Testis (tissue), 2 donors: ENCODE measurements at regions not wholly inside any gene's neighbourhood (a gene's known extent, or its start where the extent isn't known, plus 50 kb on each side); places are given as distances from the start of the nearest gene placed in this dataset.
"Not testable (repeated sequence)": the region's sequence is repeated elsewhere in the genome, so short reads cannot be mapped to it uniquely, and the experiment has no call there.

Source experiments
- DNase-seq: peaks from one replicate; pipeline ENCODE4 v3.0.0-alpha.2; 2019
- H3K27ac ChIP-seq, 2 donors: fragments of 200-600 bp; sonication (generic); one replicate each; pipeline ENCODE4 v1.5.1; 2019
- H3K27me3 ChIP-seq: fragments of 200-600 bp; sonication (generic); one replicate; pipeline ENCODE4 v1.5.1; 2019
- H3K36me3 ChIP-seq: fragments of 200-600 bp; sonication (generic); one replicate; pipeline ENCODE4 v1.5.1; 2017; ENCODE audit warnings: low read depth; ENCODE audit errors: missing control alignments
- H3K4me1 ChIP-seq: fragments of 200-600 bp; sonication (generic); one replicate; pipeline ENCODE4 v1.5.1; 2019
- H3K4me3 ChIP-seq, 2 donors: fragments of 200-600 bp; sonication (generic); one replicate each; pipeline ENCODE4 v1.5.1; 2017 to 2019
- H3K9me3 ChIP-seq: fragments of 200-600 bp; sonication (generic); one replicate; pipeline ENCODE4 v1.5.1; 2017
- POLR2A ChIP-seq: fragments of 450-650 bp; IDR thresholded peaks from one replicate; pipeline ENCODE4 v1.6.1; 2017; ENCODE audit warnings: antibody characterized with exemption, mild to moderate bottlenecking, moderate library complexity
- WGBS, 2 donors: methylation state at CpG; one replicate each; pipeline ENCODE4 v1.1.5; 2018; 5-methylcytosine and 5-hydroxymethylcytosine counted together
- intact Hi-C: fragments of 100-400 bp; cut with DNase I; formaldehyde crosslinking; loops from one replicate; pipeline ENCODE4 v1.15.1; 2023; ENCODE audit warnings: low total_unique reads
- TF ChIP-seq, protein P1 (sequence below), 3 experiments: fragments of 450-650 bp in 2 of 3; fragments of 200-600 bp in 1 of 3; sonication (generic) in 1 of 3; IDR thresholded peaks; one replicate each; pipeline ENCODE4 v1.5.1; 2016 to 2019; ENCODE audit warnings: antibody characterized with exemption in 3 of 3, mild to moderate bottlenecking in 2 of 3, moderate library complexity in 1 of 3

DNA sequence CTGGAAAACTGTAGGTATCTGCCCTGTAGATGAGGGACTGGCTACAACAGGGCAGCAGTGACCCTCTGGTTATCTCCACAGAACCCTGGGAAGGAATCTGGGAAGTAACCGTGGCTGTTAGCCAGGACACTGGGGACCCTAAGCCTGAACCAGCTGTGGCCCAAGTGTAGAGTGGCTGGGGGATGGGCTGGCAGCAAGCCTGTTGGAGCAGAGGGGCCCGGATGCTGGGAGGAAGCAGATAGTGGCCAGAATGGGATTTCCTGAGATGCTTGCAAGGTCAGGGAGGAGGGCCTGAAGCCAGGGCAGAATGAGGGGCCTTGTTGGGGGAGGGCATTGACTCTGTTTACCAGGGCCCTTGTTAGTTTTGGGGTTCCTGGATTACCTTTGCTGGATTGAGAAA, 161.0 kb upstream of the EOLA2 start:
- no peaks in the 10 kb centered on the region for H3K9me3 ChIP-seq
- intact Hi-C loops: no loop called here

DNA sequence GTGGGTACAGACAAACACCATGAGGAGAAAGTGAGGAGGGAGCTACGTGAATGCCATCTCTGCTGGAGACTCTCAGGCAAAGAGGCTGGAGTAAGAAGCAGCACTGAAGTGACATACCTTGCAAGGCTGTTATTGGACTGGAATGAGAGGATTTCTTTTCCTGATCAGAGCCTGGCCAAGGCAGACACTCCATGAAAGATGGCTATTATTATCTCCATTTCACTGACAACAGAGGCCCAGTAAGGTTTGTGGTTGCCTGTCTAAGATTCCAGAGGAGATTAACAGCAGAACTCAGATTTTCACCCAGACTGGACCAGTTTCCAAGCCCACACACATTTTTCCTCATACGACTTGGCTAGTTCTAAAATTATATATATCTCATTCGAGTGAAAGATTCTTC, 162.0 kb upstream of the EOLA2 start:
- H3K4me3 ChIP-seq: no peak overlapping the region
- H3K27me3 ChIP-seq: no peaks in the 10 kb centered on the region
- H3K9me3 ChIP-seq: no peaks in the 10 kb centered on the region
- no peaks in the 10 kb centered on the region for H3K36me3 ChIP-seq
- no peak overlapping the region for H3K27ac ChIP-seq
- no peaks in the 10 kb centered on the region for H3K4me1 ChIP-seq
- TF ChIP-seq, protein P1, sequence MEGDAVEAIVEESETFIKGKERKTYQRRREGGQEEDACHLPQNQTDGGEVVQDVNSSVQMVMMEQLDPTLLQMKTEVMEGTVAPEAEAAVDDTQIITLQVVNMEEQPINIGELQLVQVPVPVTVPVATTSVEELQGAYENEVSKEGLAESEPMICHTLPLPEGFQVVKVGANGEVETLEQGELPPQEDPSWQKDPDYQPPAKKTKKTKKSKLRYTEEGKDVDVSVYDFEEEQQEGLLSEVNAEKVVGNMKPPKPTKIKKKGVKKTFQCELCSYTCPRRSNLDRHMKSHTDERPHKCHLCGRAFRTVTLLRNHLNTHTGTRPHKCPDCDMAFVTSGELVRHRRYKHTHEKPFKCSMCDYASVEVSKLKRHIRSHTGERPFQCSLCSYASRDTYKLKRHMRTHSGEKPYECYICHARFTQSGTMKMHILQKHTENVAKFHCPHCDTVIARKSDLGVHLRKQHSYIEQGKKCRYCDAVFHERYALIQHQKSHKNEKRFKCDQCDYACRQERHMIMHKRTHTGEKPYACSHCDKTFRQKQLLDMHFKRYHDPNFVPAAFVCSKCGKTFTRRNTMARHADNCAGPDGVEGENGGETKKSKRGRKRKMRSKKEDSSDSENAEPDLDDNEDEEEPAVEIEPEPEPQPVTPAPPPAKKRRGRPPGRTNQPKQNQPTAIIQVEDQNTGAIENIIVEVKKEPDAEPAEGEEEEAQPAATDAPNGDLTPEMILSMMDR (IDR thresholded peaks at IDR 0.05): no peak
- TF ChIP-seq POLR2A: no peak
- intact Hi-C loops: no loop called here
- WGBS, 2 donors: 79 to 96% methylated on average over 3 of the region's 3 CpGs
- DNase-seq: no peak

More for the DNA sequence above, 161.0 kb upstream of the EOLA2 start:
- no peaks in the 10 kb centered on the region for H3K4me1 ChIP-seq
- no peak for DNase-seq
- H3K36me3 ChIP-seq: no peaks in the 10 kb centered on the region
- no peak overlapping the region for H3K4me3 ChIP-seq
- 47% methylated on average over 2 of the region's 2 CpGs; no CpG with 5 or more reads in 1 of the 2 donors for WGBS, 2 donors
- H3K27me3 ChIP-seq: no peaks in the 10 kb centered on the region
- no peak overlapping the region for H3K27ac ChIP-seq
- TF ChIP-seq, protein P1 (IDR thresholded peaks at IDR 0.05): no peak
- no peak for TF ChIP-seq POLR2A

DNA sequence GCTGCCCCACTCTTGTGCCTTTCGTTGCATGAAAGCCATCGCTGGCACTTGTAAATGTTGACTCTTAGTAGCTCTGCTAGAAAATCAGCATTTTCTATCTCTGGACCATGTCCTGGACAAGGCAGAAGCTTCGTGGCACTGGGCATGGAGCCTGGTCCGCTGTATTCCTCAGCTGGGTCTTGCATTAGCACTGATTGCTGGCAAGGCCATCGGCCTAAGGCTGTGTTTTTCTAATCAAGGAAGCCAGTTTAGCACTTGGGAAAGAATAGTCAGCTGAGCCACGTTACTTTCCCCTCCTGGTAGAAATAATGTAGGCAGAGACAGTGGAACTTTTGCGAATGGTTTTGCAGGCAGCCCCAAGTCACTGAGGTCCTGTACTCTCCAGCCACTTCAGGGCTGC, 180.2 kb upstream of the EOLA2 start:
- Histone ChIP-seq H3K27ac (no peak overlapping the region), H3K27me3 (no peaks in the 10 kb centered on the region), H3K9me3 (no peaks in the 10 kb centered on the region), H3K36me3 (no peaks in the 10 kb centered on the region), H3K4me1 (no peaks in the 10 kb centered on the region), H3K4me3 (no peak overlapping the region)
- intact Hi-C loops: no loop called here
- DNase-seq: no peak
- WGBS, 2 donors: 100% methylated on average over 4 of the region's 7 CpGs
- no peak for TF ChIP-seq POLR2A
- TF ChIP-seq, protein P1 (IDR thresholded peaks at IDR 0.05): no peak

DNA sequence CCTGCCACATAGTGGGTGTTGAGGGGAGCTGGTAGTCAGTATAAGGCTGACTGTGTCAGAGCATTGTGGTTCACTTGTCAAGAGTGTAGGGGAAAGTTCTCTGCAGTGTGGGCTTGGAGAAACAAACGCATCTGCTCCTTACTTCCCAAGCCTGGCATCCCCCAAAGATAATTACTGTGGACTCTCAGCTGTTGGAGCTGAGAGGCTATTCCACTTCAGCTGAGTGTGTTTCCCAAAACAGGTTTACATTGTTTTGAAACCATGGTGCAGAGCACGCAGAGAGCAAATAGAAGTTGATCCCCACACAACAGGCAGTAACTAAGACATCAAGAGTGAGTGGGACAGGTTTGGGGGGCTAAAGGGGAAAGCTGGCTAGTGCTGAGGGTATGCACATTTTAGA, 181.0 kb upstream of the EOLA2 start:
- Histone ChIP-seq H3K4me1 (no peaks in the 10 kb centered on the region), H3K27me3 (no peaks in the 10 kb centered on the region), H3K27ac (no peak overlapping the region), H3K36me3 (no peaks in the 10 kb centered on the region), H3K9me3 (no peaks in the 10 kb centered on the region), H3K4me3 (no peak overlapping the region)
- intact Hi-C loops: no loop called here
- no peak for TF ChIP-seq POLR2A
- TF ChIP-seq, protein P1 (IDR thresholded peaks at IDR 0.05): no peak
- 90 to 100% methylated on average over 2 of the region's 2 CpGs for WGBS, 2 donors
- DNase-seq: no peak

DNA sequence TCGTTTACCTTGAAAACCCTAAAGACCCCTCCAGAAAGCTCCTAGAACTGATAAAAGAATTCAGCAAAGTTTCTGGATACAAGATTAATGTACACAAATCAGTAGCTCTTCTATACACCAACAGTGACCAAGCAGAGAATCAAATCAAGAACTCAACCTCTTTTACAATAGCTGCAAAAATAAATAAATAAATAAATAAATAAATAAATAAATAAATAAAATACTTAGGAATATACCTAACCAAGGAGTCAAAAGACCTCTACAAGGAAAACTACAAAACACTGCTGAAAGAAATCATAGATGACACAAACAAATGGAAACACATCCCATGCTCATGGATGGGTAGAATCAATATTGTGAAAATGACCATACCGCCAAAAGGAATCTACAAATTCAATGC, 186.8 kb upstream of the EOLA2 start:
- H3K27me3 ChIP-seq, H3K9me3 ChIP-seq, DNase-seq, H3K36me3 ChIP-seq, intact Hi-C loops, H3K4me3 ChIP-seq, H3K27ac ChIP-seq, H3K4me1 ChIP-seq: not testable (repeated sequence)
- WGBS, 2 donors: 91 to 97% methylated on average over 1 to 2 of the region's 2 CpGs
